ENCODE measurements at regions not wholly inside any gene's neighbourhood (a gene's known extent, or its start where the extent isn't known, plus 50 kb on each side); places are given as distances from the start of the nearest gene placed in this dataset.

DNA sequence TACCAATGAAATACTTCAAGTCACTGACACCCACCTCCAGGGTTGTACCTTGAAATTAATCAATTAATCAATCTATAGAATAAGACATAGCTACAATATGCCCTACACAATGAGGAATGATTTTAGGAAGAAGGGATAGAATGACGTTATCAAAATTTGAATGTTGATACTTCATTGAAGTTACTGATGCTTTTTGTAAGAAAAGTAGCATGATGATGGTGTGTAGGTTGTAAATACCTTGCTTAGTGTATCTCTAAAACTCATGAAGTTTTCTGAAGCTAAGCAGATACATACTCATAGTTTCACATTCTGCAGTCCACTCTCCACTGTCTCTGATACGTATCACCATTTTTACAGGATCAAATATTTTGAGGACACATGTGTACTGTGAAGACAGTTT lies 670.4 kb upstream of the GOT2 start:
- no peak for TF ChIP-seq CTCF (conservative IDR thresholded peaks at IDR 0.05)
- TF ChIP-seq ZFX (IDR thresholded peaks at IDR 0.05), result no peak
- H3K27ac ChIP-seq, result no peak overlapping the region

DNA sequence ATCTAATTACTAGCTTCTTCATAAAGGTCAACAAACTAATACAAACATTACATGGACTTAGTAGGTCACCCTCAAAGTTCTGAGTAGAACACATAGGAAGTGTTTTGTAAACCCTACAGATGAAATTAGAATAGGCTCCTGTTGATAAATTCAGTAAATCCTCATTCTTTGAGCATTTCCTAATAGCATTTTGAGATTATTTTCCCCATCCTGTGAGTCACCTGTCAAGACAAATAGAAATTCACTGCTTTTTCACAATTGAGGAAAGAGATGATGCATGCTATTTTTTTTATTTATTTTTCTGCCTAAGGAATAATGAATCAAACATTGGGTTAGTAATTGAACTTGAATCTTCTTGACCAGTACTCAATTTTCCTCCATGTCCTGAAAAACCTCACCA lies 666.7 kb upstream of the GOT2 start:
- TF ChIP-seq CTCF (conservative IDR thresholded peaks at IDR 0.05), result no peak
- no peak for TF ChIP-seq ZFX (IDR thresholded peaks at IDR 0.05)
- no peak overlapping the region for H3K27ac ChIP-seq

GRCh38 chr16:59397638-59398037 lies 663.5 kb upstream of the GOT2 start:
- H3K27ac ChIP-seq, result no peak overlapping the region
- TF ChIP-seq ZFX (IDR thresholded peaks at IDR 0.05) (no peak), CTCF (conservative IDR thresholded peaks at IDR 0.05) (no peak)

DNA sequence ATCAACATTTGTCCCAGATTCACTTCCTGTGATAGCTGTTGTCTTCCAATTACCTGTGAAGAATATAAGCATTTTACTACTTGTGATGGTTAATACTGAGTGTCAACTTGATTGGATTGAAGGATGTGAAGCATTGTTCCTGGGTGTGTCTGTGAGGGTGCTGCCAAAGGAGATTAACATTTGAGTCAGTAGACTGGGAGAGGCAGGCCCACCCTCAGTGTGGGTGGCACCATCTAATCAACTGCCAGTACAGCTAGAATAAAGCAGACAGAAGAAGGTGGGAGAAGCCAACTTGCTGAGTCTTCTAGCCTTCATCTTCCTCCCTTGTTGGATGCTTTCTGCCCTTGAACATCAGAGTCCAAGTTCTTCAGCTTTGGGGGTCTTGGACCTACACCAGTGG lies 660.4 kb upstream of the GOT2 start:
- TF ChIP-seq CTCF (conservative IDR thresholded peaks at IDR 0.05), result no peak
- no peak for TF ChIP-seq ZFX (IDR thresholded peaks at IDR 0.05)

DNA sequence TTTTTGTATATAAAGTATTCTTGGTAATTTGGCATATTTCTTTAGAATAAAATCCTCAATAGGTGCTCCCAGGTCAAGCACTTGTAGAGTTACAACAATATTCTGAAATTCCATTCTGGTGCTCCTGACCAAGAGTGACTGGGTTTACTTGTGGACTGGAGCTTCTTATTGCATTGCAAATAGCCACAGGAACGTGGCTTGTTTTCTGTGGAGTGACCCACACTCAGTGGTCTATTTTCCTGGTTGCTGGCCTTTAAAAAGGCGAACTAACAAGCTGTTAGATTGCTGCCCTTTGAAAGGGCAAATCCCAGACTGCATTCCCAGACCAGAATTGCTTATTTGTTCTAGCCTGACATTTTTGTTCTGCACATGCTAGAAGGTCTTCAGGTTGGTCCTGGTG lies 658.8 kb upstream of the GOT2 start:
- no peak for TF ChIP-seq ZFX (IDR thresholded peaks at IDR 0.05)
- TF ChIP-seq CTCF (conservative IDR thresholded peaks at IDR 0.05), result no peak
- H3K27ac ChIP-seq, result no peak overlapping the region

More for the DNA sequence above, 660.4 kb upstream of the GOT2 start:
- no peak overlapping the region for H3K27ac ChIP-seq

DNA sequence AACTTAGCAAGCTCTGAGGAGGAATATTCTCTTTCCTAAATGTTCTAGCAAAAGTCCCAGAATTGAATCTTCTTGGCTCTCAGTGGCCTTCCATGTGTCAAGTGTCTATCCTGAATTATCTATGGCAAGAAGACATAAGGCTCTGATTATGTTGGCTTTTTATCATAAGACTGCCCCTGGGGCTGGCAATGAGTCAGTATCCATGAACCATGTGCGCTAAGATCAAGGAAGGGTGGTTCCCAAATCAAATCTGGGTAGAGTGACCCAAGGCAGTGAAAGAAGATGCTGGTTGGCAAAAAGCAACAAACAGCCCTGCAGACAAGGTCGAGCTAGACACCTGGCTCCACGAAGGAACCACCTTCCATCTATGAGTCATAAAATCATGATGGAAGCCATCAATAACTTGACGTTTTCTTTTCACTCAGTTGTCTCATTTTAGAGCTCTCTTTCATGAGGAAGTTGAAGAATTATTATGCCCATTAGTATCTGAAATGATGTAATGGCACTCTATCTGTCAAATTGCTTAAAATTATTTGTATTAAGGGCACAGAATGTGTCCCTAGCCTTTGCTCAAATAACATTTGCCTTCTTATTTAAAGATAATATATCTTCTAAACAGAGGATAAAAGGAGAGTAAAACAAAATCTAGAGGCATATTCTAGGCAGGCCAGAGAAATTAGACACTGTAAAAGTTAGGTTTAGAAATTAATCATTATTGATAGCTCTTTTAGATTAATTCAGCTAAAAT lies 657.7 kb upstream of the GOT2 start:
- H3K27ac ChIP-seq, result no peak overlapping the region
- no peak for TF ChIP-seq CTCF (conservative IDR thresholded peaks at IDR 0.05)
- no peak for TF ChIP-seq ZFX (IDR thresholded peaks at IDR 0.05)

- H3K27ac ChIP-seq, result no peak overlapping the region
- TF ChIP-seq ZFX (IDR thresholded peaks at IDR 0.05), result no peak
- no peak for TF ChIP-seq CTCF (conservative IDR thresholded peaks at IDR 0.05)
Observed at GRCh38 chr16:59385959-59386358, 651.8 kb upstream of the GOT2 start.
